NT2/D1 (cell line): ENCODE measurements at regions not wholly inside any gene's neighbourhood (a gene's known extent, or its start where the extent isn't known, plus 50 kb on each side); places are given as distances from the start of the nearest gene placed in this dataset.

ENCODE experiments used
- YY1 ChIP-seq: IDR thresholded peaks from 2 replicates; pipeline ENCODE4 v1.6.1; 2011; ENCODE audit not compliant: insufficient read length, insufficient read depth
- ZNF274 ChIP-seq: IDR thresholded peaks from 2 replicates; pipeline ENCODE4 v1.6.1; 2011; ENCODE audit warnings: mild to moderate bottlenecking, low read depth, low read length

DNA sequence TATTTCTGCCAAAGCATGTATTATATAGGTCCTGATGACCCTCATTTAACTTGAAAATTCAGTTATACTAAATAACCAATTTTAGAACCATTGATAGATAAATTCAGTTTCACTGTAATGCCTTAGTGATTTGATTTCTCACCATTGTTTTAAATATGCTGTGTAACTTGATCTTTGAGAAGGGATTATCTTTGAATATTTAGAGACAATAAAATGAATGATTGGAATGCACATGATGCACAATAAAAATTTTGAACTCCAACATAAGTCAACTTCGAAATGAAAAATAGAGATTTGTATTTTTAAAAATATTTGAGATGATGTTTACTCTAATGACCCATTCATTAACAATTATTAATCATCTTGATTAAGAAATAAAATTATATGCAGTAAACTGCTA lies 654.5 kb downstream of the OLFM4 start:
- TF ChIP-seq ZNF274 (no peak), YY1 (no peak)
